GM12873 (cell line): ENCODE measurements at regions not wholly inside any gene's neighbourhood (a gene's known extent, or its start where the extent isn't known, plus 50 kb on each side); places are given as distances from the start of the nearest gene placed in this dataset.

Source experiments
- CTCF ChIP-seq: IDR thresholded peaks from 2 replicates; pipeline ENCODE4 v1.5.1; 2012; ENCODE audit warnings: low read depth, mild to moderate bottlenecking, moderate library complexity, low read length, control low read depth; ENCODE audit not compliant: insufficient read depth; ENCODE audit errors: missing control alignments

- TF ChIP-seq CTCF = no peak
These were observed 92.0 kb upstream of the SSBP2 start for GRCh38 chr5:81842795-81843398.

- TF ChIP-seq CTCF = no peak
These were observed 88.1 kb upstream of the SSBP2 start for GRCh38 chr5:81839034-81839433.

- peak; percentile 71 for TF ChIP-seq CTCF
These were observed 87.5 kb upstream of the SSBP2 start for GRCh38 chr5:81838307-81838906.

GRCh38 chr5:81837667-81838306 is 86.9 kb upstream of the SSBP2 start:
- TF ChIP-seq CTCF = no peak

GRCh38 chr5:81835814-81836367 is 85.0 kb upstream of the SSBP2 start:
- no peak for TF ChIP-seq CTCF

- TF ChIP-seq CTCF = no peak
These were observed 83.2 kb upstream of the SSBP2 start for GRCh38 chr5:81834021-81834660.

- TF ChIP-seq CTCF = no peak
These were observed 79.7 kb upstream of the SSBP2 start for GRCh38 chr5:81830596-81830995.
